H1 (cell line): ENCODE measurements at regions not wholly inside any gene's neighbourhood (a gene's known extent, or its start where the extent isn't known, plus 50 kb on each side); places are given as distances from the start of the nearest gene placed in this dataset.

ENCODE experiments used
- CBX5 ChIP-seq: fragments of 300-800, 300-1000 bp; sonication (generic); IDR thresholded peaks from 2 replicates; pipeline ENCODE4 v1.7.1; 2016; ENCODE audit warnings: antibody characterized with exemption, low read length, low read depth
- EZH2 ChIP-seq: fragments of 200-600 bp; sonication (generic); IDR thresholded peaks from 2 replicates; pipeline ENCODE4 v1.7.1; 2012; ENCODE audit warnings: low read depth, mild to moderate bottlenecking, moderate library complexity, low read length, inconsistent platforms; ENCODE audit not compliant: severe bottlenecking
- GABPA ChIP-seq: IDR thresholded peaks from 2 replicates; pipeline ENCODE4 v1.6.1; 2011; ENCODE audit warnings: mild to moderate bottlenecking, low read length, moderate library complexity, borderline replicate concordance; ENCODE audit not compliant: insufficient read depth
- NANOG ChIP-seq: IDR thresholded peaks from 2 replicates; pipeline ENCODE4 v1.6.1; 2011; ENCODE audit warnings: low read length, low read depth, mild to moderate bottlenecking, inconsistent platforms; ENCODE audit not compliant: insufficient read depth, poor library complexity, severe bottlenecking
- TF ChIP-seq, protein P1 (sequence below): IDR thresholded peaks from 2 replicates; pipeline ENCODE4 v1.6.1; 2012; ENCODE audit warnings: low read length, inconsistent platforms

DNA sequence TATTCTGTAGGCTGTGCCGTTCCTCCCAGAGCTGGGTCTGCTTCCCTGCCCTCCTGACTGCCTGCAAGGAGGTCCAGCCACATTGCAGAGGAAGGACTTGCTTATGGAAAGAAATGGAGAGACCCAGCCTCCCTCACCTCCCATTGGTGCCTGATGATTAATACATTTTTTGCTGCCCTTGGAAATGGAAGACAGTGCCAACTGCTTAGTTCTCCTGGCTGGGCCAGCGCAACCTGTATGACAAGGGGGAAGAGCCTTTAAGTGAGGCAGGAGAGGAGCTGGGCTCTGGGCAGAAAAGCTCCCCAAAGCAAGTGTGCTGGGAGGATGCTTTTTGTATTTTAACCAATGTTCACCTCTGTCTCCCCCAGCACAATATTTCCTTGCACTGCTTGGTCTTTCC lies 238.5 kb downstream of the SOX9 start (continued):
- TF ChIP-seq EZH2 (no peak), NANOG (no peak), GABPA (no peak), CBX5 (no peak)
- TF ChIP-seq, protein P1, sequence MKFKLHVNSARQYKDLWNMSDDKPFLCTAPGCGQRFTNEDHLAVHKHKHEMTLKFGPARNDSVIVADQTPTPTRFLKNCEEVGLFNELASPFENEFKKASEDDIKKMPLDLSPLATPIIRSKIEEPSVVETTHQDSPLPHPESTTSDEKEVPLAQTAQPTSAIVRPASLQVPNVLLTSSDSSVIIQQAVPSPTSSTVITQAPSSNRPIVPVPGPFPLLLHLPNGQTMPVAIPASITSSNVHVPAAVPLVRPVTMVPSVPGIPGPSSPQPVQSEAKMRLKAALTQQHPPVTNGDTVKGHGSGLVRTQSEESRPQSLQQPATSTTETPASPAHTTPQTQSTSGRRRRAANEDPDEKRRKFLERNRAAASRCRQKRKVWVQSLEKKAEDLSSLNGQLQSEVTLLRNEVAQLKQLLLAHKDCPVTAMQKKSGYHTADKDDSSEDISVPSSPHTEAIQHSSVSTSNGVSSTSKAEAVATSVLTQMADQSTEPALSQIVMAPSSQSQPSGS, result no peak
